Subcutaneous abdominal adipose tissue (tissue), 5 donors: ENCODE measurements at regions not wholly inside any gene's neighbourhood (a gene's known extent, or its start where the extent isn't known, plus 50 kb on each side); places are given as distances from the start of the nearest gene placed in this dataset.

Experiments
- H3K27ac ChIP-seq: one replicate; pipeline ENCODE4 v1.7.0; 2013; ENCODE audit warnings: low read depth, mild to moderate bottlenecking, inconsistent platforms, low read length, moderate library complexity
- H3K27me3 ChIP-seq, 5 donors: one replicate each; pipeline ENCODE4 v1.7.0; 2013; ENCODE audit warnings: low read length in 5 of 5, inconsistent platforms in 1 of 5; ENCODE audit not compliant: control insufficient read depth in 5 of 5, insufficient read depth in 4 of 5
- H3K36me3 ChIP-seq, 5 donors: one replicate each; pipeline ENCODE4 v1.7.0; 2013; ENCODE audit warnings: low read length in 5 of 5; ENCODE audit not compliant: control insufficient read depth in 5 of 5, insufficient read depth in 5 of 5
- H3K4me1 ChIP-seq, 5 donors: one replicate each; pipeline ENCODE4 v1.7.0; 2013; ENCODE audit warnings: low read length in 5 of 5, mild to moderate bottlenecking in 3 of 5, moderate library complexity in 1 of 5; ENCODE audit not compliant: control insufficient read depth in 5 of 5, insufficient read depth in 5 of 5
- H3K4me3 ChIP-seq, 5 donors: one replicate each; pipeline ENCODE4 v1.7.0; 2013; ENCODE audit warnings: low read length in 5 of 5, low read depth in 1 of 5
- H3K9ac ChIP-seq, 5 donors: one replicate each; pipeline ENCODE4 v1.7.0; 2013; ENCODE audit warnings: low read length in 5 of 5, mild to moderate bottlenecking in 4 of 5, moderate library complexity in 3 of 5
- H3K9me3 ChIP-seq, 5 donors: one replicate each; pipeline ENCODE4 v1.7.0; 2013; ENCODE audit warnings: low read length in 5 of 5; ENCODE audit not compliant: control insufficient read depth in 5 of 5
- donor health status: healthy.
- donor health status: healthy.
- donor health status: healthy.
- donor health status: healthy.
- donor health status: healthy.

DNA sequence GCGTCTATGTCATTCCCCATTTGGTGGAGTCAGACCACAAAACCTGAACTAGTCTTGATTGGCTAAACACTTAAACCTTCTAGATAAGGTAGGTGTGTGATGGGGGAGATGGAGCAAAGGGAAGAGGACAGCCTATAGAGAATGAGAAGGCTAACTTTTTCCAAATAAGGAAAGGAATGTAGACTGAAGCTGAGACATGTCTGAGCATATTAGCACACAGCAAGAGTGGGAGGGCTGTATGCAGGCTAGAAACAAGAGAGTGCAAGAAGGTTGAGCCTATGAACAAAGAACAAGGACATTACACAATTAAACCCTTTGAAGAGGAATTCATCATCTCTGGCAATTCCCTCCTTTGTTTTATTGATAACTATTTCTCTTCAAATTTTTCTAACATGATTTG lies 89.2 kb upstream of the OLFM3 start:
- peaks cover 0 to 3% (median 0%) of the 10 kb centered on the region in 5 donors for H3K9me3 ChIP-seq
- H3K4me3 ChIP-seq = no peak overlapping the region
- no peaks in the 10 kb centered on the region for H3K36me3 ChIP-seq
- H3K9ac ChIP-seq = no peak overlapping the region
- no peak overlapping the region for H3K27ac ChIP-seq
- no peaks in the 10 kb centered on the region for H3K27me3 ChIP-seq
- no peaks in the 10 kb centered on the region for H3K4me1 ChIP-seq

DNA sequence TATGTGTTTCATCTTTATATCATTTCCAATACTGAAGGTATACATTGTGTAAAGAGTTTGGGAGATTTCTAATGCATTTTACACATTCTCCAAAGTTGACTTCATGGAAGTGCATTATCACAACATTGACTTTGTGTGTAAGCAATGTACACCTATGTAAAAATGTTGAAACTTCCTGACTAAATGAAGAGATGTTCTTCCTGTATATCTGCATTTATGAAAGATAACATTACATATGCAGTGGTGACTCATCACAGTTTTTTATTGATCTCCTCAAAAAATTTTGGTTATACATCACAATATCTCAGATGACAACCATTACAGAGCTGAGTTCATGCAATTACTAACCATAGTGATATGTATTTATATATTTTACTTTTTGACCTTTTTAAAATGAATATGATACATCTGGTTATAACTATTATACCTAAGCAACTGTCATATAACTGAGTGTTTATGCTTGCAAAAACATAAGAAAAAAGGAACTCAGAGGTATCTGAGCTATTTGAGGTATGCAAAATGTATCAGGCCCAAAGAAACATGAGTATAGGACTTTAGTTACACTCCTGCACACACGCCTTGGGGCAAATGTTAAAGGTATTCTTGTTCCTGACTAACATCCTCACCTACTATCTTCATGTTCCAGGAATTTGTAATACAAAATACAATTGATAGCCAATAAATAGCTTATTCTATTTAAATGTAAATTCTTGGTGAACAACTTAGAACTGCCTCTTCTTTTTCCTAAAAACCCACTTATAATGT lies 88.2 kb upstream of the OLFM3 start:
- no peaks in the 10 kb centered on the region for H3K36me3 ChIP-seq
- no peak overlapping the region for H3K9ac ChIP-seq
- no peak overlapping the region for H3K4me3 ChIP-seq
- peaks cover 0 to 3% (median 0%) of the 10 kb centered on the region in 5 donors for H3K9me3 ChIP-seq
- no peak overlapping the region for H3K27ac ChIP-seq
- no peaks in the 10 kb centered on the region for H3K4me1 ChIP-seq
- no peaks in the 10 kb centered on the region for H3K27me3 ChIP-seq

DNA sequence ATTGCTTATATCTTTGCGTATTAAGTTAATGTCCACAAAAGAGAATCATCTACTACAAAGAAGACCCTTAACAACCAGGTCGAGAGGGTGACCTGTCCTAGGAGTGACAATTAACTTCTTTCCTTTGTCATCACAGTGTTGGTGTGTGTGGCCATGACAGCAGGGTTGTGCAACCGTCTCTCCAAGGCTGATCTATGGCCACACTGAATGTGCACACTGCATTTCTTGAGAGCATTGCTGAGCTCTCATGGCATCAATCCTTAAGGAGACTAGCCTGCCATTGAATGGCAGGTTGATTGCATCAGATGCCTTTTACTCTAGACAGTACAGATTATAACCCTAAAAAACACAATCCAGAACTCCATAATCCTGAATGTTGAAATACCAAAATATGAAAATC lies 86.5 kb upstream of the OLFM3 start:
- Histone ChIP-seq H3K4me1 (no peaks in the 10 kb centered on the region), H3K4me3 (no peak overlapping the region), H3K9me3 (peaks cover 0 to 3% (median 0%) of the 10 kb centered on the region in 5 donors), H3K27ac (no peak overlapping the region), H3K9ac (no peak overlapping the region), H3K36me3 (no peaks in the 10 kb centered on the region), H3K27me3 (no peaks in the 10 kb centered on the region)

DNA sequence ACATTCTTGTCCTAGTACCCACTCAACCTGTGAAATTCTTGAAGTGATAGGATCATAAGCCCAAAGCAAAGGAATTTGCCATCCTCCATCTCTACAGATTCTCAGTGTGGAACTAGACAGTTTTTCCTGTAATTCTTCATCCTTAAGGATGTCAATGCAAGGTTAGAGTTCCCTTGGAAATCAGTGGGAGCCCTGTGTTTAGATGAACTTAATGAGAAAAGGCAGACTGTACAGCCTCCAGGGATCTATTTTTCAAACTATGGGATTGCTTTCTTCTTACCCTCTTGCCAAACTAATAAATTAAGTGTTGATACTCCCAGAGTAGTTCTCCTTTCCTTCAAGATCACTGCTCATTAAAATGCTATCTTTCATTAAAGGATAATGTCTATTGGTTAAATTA lies 78.1 kb upstream of the OLFM3 start:
- Histone ChIP-seq H3K36me3 (no peaks in the 10 kb centered on the region), H3K27me3 (no peaks in the 10 kb centered on the region), H3K4me1 (no peaks in the 10 kb centered on the region), H3K27ac (no peak overlapping the region), H3K9ac (no peak overlapping the region), H3K4me3 (no peak overlapping the region), H3K9me3 (no peaks in the 10 kb centered on the region)

- H3K9ac ChIP-seq = no peak overlapping the region
- H3K27ac ChIP-seq = no peak overlapping the region
- no peaks in the 10 kb centered on the region for H3K36me3 ChIP-seq
- H3K27me3 ChIP-seq = no peaks in the 10 kb centered on the region
- no peak overlapping the region for H3K4me3 ChIP-seq
- H3K9me3 ChIP-seq = no peaks in the 10 kb centered on the region
- H3K4me1 ChIP-seq = no peaks in the 10 kb centered on the region
These were observed 74.7 kb upstream of the OLFM3 start for GRCh38 chr1:102071451-102071850.

DNA sequence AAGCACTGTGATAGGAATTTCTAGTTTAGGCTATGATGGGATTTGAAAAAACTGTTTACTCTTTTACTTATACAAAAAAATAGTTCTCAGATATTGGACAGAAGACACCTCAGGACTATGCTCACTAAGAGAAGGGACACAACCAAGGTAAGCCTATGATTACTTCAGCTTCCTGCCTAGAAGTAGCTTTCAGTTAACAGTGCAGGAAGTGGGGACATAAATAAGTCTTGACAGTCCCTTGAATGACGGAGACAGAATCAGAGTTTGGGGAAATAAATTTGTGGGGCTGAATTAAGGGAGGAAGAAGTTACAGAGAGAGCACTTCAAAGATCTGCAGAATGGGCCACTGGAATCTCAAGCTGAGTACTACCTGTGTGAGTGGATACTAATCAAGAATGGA lies 53.8 kb upstream of the OLFM3 start:
- H3K4me1 ChIP-seq = no peaks in the 10 kb centered on the region
- H3K9me3 ChIP-seq = peaks cover 0 to 6% (median 0%) of the 10 kb centered on the region in 5 donors
- H3K9ac ChIP-seq = no peak overlapping the region
- H3K27ac ChIP-seq = no peak overlapping the region
- no peaks in the 10 kb centered on the region for H3K36me3 ChIP-seq
- H3K27me3 ChIP-seq = no peaks in the 10 kb centered on the region
- no peak overlapping the region for H3K4me3 ChIP-seq

DNA sequence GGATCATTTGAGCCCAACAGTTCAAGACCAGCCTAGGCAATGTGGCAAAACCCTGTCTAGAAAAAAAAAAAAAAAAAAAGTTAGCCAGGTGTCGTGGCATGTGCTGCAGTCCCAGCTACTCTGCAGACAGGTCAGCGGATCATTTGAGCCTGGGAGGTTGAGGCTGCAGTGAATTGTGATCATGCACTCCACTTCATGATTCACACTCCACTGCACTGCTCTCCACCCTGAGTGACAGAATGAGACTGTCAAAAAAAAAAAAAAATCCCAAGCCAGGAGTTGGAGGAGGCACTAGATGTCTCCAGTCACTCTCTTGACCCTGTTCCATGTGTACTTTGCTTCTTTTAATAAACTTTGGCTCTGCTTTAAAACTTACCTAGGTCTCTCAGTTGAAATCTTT lies 51.0 kb upstream of the OLFM3 start:
- H3K9ac ChIP-seq = no peak overlapping the region
- no peak overlapping the region for H3K4me3 ChIP-seq
- H3K36me3 ChIP-seq = no peaks in the 10 kb centered on the region
- H3K27ac ChIP-seq = no peak overlapping the region
- H3K9me3 ChIP-seq = no peaks in the 10 kb centered on the region
- H3K4me1 ChIP-seq = no peaks in the 10 kb centered on the region
- no peaks in the 10 kb centered on the region for H3K27me3 ChIP-seq
